Neural cell (in vitro differentiated cells): ENCODE measurements at regions not wholly inside any gene's neighbourhood (a gene's known extent, or its start where the extent isn't known, plus 50 kb on each side); places are given as distances from the start of the nearest gene placed in this dataset.

Experiments used
- CTCF ChIP-seq: fragments of 450-650 bp; IDR thresholded peaks from 2 replicates; pipeline ENCODE4 v1.5.1; 2014; ENCODE audit warnings: antibody characterized with exemption, mild to moderate bottlenecking, moderate library complexity; ENCODE audit not compliant: poor library complexity, severe bottlenecking
- EP300 ChIP-seq: fragments of 450-650 bp; conservative IDR thresholded peaks from 2 replicates; pipeline ENCODE4 v1.6.1; 2014; ENCODE audit warnings: antibody characterized with exemption, mild to moderate bottlenecking, moderate library complexity; ENCODE audit not compliant: poor library complexity, severe bottlenecking
- EZH2 ChIP-seq: fragments of 200-600, 300-800 bp; shearing (Covaris generic), sonication (generic); IDR thresholded peaks from 2 replicates; pipeline ENCODE4 v1.6.1; 2014; ENCODE audit warnings: antibody characterized with exemption, low read length, borderline replicate concordance, mild to moderate bottlenecking; ENCODE audit not compliant: insufficient read depth, poor library complexity, severe bottlenecking
- MXI1 ChIP-seq: fragments of 450-650 bp; conservative IDR thresholded peaks from 2 replicates; pipeline ENCODE4 v1.6.1; 2014; ENCODE audit warnings: antibody characterized with exemption, mild to moderate bottlenecking; ENCODE audit not compliant: poor library complexity, severe bottlenecking
- POLR2AphosphoS5 ChIP-seq: IDR thresholded peaks from 2 replicates; pipeline ENCODE4 v1.6.1; 2012
- RAD21 ChIP-seq: fragments of 450-650 bp; conservative IDR thresholded peaks from 2 replicates; pipeline ENCODE4 v1.6.1; 2014; ENCODE audit warnings: antibody characterized with exemption, mild to moderate bottlenecking, moderate library complexity
- REST ChIP-seq: IDR thresholded peaks from 2 replicates; pipeline ENCODE4 v1.6.1; 2012; ENCODE audit warnings: borderline replicate concordance
- TAF1 ChIP-seq: IDR thresholded peaks from 2 replicates; pipeline ENCODE4 v1.6.1; 2012; ENCODE audit warnings: low read depth

GRCh38 chr7:110590415-110590814 is 500.5 kb upstream of the LRRN3 start:
- TF ChIP-seq CTCF (no peak), POLR2AphosphoS5 (no peak), RAD21 (no peak), REST (no peak), EZH2 (no peak), MXI1 (no peak), EP300 (no peak), TAF1 (no peak)
